Mesenchymal stem cell (in vitro differentiated cells and primary cell): ENCODE measurements at regions not wholly inside any gene's neighbourhood (a gene's known extent, or its start where the extent isn't known, plus 50 kb on each side); places are given as distances from the start of the nearest gene placed in this dataset.

ENCODE experiments used
- DNase-seq: peaks from one replicate; pipeline ENCODE4 v3.0.0-alpha.2; 2013
- H2AFZ ChIP-seq: one replicate; pipeline ENCODE4 v1.6.1; 2013; ENCODE audit warnings: low read depth, mild to moderate bottlenecking, control low read depth, inconsistent platforms, low read length, moderate library complexity
- H2AK5ac ChIP-seq: 2 replicates; pipeline ENCODE4 v1.6.1; 2013; ENCODE audit warnings: low read length, moderate library complexity, mild to moderate bottlenecking, inconsistent platforms; ENCODE audit not compliant: severe bottlenecking
- H2BK120ac ChIP-seq: one replicate; pipeline ENCODE4 v1.6.1; 2013; ENCODE audit warnings: low read depth, mild to moderate bottlenecking, inconsistent platforms, low read length, moderate library complexity
- H2BK12ac ChIP-seq, 2 experiments: one replicate each; pipeline ENCODE4 v1.6.1; 2013; ENCODE audit warnings: inconsistent platforms in 2 of 2, low read length in 2 of 2, mild to moderate bottlenecking in 2 of 2, moderate library complexity in 2 of 2, control low read depth in 1 of 2
- H2BK15ac ChIP-seq: one replicate; pipeline ENCODE4 v1.6.1; 2013; ENCODE audit warnings: mild to moderate bottlenecking, low read depth, inconsistent platforms; ENCODE audit not compliant: poor library complexity, severe bottlenecking
- H2BK5ac ChIP-seq: 2 replicates; pipeline ENCODE4 v1.6.1; 2013; ENCODE audit warnings: low read depth, mild to moderate bottlenecking, low read length, control low read depth, inconsistent platforms; ENCODE audit not compliant: poor library complexity, severe bottlenecking
- H3K14ac ChIP-seq, 2 experiments: one replicate each; pipeline ENCODE4 v1.6.1; 2013; ENCODE audit warnings: inconsistent platforms in 2 of 2, low read length in 2 of 2, control low read depth in 1 of 2, mild to moderate bottlenecking in 1 of 2, moderate library complexity in 1 of 2
- H3K18ac ChIP-seq, 2 experiments: one replicate each; pipeline ENCODE4 v1.6.1; 2013; ENCODE audit warnings: inconsistent platforms in 2 of 2, low read length in 2 of 2, control low read depth in 1 of 2, low read depth in 1 of 2, mild to moderate bottlenecking in 1 of 2
- H3K23ac ChIP-seq, 2 experiments: one replicate each; pipeline ENCODE4 v1.6.1; 2013; ENCODE audit warnings: inconsistent platforms in 2 of 2, low read length in 2 of 2, mild to moderate bottlenecking in 2 of 2, moderate library complexity in 2 of 2, control low read depth in 1 of 2
- H3K27ac ChIP-seq: 2 replicates; pipeline ENCODE4 v1.5.1; 2013; ENCODE audit warnings: mild to moderate bottlenecking, moderate library complexity, low read length, control low read depth, inconsistent platforms; ENCODE audit not compliant: poor library complexity, severe bottlenecking
- H3K27me3 ChIP-seq, 2 experiments: 2 replicates each; pipeline versions ENCODE4 v1.6.1 to v1.7.0; 2013; ENCODE audit warnings: low read length in 2 of 2, mild to moderate bottlenecking in 2 of 2, moderate library complexity in 2 of 2, control low read depth in 1 of 2, inconsistent platforms in 1 of 2; ENCODE audit not compliant: control insufficient read depth in 1 of 2, insufficient read depth in 1 of 2
- H3K36me3 ChIP-seq, 2 experiments: 2 replicates each; pipeline versions ENCODE4 v1.6.1 to v1.7.0; 2013; ENCODE audit warnings: low read length in 2 of 2, control low read depth in 1 of 2, inconsistent platforms in 1 of 2, low read depth in 1 of 2, mild to moderate bottlenecking in 1 of 2; ENCODE audit not compliant: insufficient read depth in 2 of 2, control insufficient read depth in 1 of 2
- H3K4ac ChIP-seq, 2 experiments: one replicate each; pipeline ENCODE4 v1.6.1; 2013; ENCODE audit warnings: inconsistent platforms in 2 of 2, low read length in 2 of 2, mild to moderate bottlenecking in 2 of 2, moderate library complexity in 2 of 2, control low read depth in 1 of 2, low read depth in 1 of 2
- H3K4me1 ChIP-seq: 2 replicates; pipeline ENCODE4 v1.6.1; 2013; ENCODE audit warnings: low read depth, low read length, control low read depth; ENCODE audit not compliant: control insufficient read depth, insufficient read depth
- H3K4me2 ChIP-seq: 2 replicates; pipeline ENCODE4 v1.6.1; 2013; ENCODE audit warnings: low read length, mild to moderate bottlenecking, inconsistent platforms; ENCODE audit not compliant: poor library complexity, severe bottlenecking
- H3K4me3 ChIP-seq, 2 experiments: 2 replicates each; pipeline versions ENCODE4 v1.5.1 to v1.7.0; 2013; ENCODE audit warnings: low read length in 2 of 2, mild to moderate bottlenecking in 2 of 2, control low read depth in 1 of 2, low read depth in 1 of 2; ENCODE audit not compliant: insufficient read depth in 1 of 2
- H3K79me1 ChIP-seq: replicated peaks from 2 replicates; pipeline ENCODE4 v1.6.1; 2013; ENCODE audit warnings: mild to moderate bottlenecking, control low read depth, low read length, inconsistent platforms; ENCODE audit not compliant: poor library complexity, severe bottlenecking
- H3K9ac ChIP-seq: 2 replicates; pipeline ENCODE4 v1.7.0; 2013; ENCODE audit warnings: mild to moderate bottlenecking, low read length, moderate library complexity
- H3K9me3 ChIP-seq: 2 replicates; pipeline ENCODE4 v1.7.0; 2013; ENCODE audit warnings: mild to moderate bottlenecking, low read length; ENCODE audit not compliant: control insufficient read depth
- H4K8ac ChIP-seq: one replicate; pipeline ENCODE4 v1.6.1; 2013; ENCODE audit warnings: inconsistent platforms, mild to moderate bottlenecking, low read length, moderate library complexity
- H4K91ac ChIP-seq: one replicate; pipeline ENCODE4 v1.6.1; 2013; ENCODE audit warnings: mild to moderate bottlenecking, low read length, inconsistent platforms
- WGBS: methylation state at CpG from one replicate; pipeline ENCODE4 v1.1.7; 2013; ENCODE audit warnings: mixed read lengths; 5-methylcytosine and 5-hydroxymethylcytosine counted together

DNA sequence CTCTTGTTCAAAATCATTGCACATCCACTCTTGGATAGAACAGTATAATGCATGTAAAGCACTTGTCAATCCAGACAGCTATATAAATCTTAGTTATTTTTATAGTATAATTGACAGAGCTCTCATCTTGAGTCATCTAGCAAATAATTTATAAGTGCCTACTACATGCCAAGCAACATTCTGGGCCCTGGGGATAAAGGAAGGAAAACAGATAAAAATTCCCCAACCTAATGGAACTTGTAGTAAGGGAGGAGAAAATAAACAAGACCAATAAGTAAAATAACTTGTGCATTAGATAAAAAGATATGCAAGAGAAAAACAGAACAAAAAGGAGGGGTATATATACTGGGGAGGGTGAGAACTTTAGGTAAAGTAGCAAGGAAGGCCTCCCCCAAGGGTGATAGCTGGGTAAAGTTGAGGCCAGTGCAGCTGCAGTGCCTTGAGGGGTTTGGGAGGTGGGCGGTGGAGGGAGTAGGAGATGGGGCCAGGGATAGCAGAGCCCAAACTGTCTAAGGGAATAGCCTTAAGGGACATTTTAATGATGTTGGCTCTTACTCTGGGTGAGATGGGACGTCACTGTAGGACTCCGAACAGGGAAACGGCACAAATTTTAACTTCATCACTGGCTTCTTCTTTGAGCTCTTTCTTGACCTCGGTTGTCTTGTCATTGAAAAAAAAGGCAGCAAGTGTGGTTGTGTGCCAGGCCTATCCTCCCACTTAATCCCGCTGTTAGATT is 79.3 kb upstream of the SEC61G start:
- Histone ChIP-seq H2BK120ac (no peak overlapping the region), H3K27me3 (no peaks in the 10 kb centered on the region), H2AFZ (no peak overlapping the region), H3K14ac (no peak overlapping the region), H3K79me1 (no peaks in the 10 kb centered on the region), H2BK12ac (no peak overlapping the region), H3K18ac (no peak overlapping the region), H3K4me3 (no peak overlapping the region), H3K36me3 (peaks cover 0 to 3% of the 10 kb centered on the region in 2 experiments), H4K8ac (no peak overlapping the region), H2BK5ac (no peak overlapping the region), H3K4me1 (peaks cover 5% of the 10 kb centered on the region), H3K9ac (no peak overlapping the region), H3K4me2 (no peak overlapping the region), H3K4ac (no peak overlapping the region), H2BK15ac (no peak overlapping the region), H3K23ac (no peak overlapping the region), H4K91ac (no peak overlapping the region), H2AK5ac (no peak overlapping the region), H3K9me3 (no peaks in the 10 kb centered on the region), H3K27ac (no peak overlapping the region)
- DNase-seq: no peak
- 92% methylated on average over 6 of the region's 6 CpGs for WGBS

DNA sequence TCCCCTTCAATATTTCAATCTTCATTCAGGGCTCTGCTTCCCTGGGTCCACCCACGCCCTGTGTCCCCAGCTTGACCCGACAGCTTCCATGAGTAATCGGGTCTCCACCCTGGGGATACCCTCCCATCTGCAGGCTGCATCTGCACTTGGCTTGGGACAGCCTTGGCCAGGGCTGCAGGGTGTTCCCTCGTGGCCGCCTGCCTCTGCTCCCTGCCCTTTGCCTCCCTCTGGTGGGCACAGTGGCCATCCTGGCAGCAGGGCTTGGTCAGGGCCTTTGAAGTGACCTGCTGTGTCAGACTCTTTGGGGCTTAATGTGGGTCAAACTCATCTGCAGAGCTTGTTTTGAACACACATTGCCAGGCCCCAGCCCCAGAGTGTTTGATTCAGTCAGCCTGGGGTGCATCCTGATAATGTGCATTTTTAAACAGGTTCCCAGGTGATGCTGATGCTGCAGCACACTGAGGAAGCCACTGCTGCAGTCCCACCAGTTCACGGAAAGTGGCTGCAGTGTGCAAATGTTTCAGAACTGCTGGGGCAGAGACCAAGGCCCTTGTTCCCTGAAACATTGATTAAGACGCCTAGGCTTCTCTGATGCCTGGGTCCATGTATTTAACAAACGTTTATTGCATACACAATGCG is 80.7 kb upstream of the SEC61G start:
- H2BK5ac ChIP-seq: no peak overlapping the region
- H4K8ac ChIP-seq: no peak overlapping the region
- no peaks in the 10 kb centered on the region for H3K9me3 ChIP-seq

DNA sequence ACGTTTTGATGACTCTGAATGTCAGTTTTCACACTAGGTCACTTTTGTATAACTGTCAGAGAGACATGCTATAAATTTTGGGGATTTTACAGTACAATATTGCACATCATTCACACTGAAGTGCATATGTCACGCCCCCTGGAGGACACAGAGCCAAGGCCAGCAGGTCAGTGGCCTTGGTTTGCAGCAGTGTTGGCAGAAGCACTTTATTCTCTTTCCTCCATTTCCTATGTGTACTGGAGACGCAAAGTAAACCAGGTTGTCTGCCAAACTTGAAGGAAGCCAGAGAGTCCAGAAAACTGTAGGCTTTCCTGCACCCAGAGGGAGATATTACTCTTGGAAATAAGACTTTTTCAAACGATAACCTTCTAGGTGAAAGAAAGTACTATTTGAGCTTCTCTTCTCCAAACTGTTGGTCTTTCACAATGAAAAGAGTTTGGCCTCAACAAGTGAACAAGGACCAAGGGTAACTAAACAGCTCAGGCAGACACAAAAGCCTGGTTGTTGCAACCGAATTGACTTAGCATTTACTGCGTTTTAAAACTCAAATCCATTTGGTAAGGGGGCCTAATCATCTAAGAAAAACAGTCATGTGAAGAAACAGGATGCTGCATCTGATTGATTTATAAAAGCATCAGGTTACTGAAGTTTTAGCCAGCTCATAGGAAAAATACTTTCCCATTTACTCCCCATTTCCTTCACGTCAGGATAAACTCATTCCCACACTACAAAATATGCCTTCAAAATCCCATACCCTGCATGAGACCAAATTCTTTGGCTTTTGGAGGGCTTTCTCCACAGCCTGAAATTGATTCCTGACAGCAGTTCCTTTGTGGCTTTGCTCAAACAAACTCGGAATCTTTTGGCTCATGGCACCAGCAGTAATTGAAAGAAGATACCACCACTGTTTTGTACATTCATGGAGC is 83.0 kb upstream of the SEC61G start:
- no peak overlapping the region for H3K18ac ChIP-seq
- 63% methylated on average over 7 of the region's 8 CpGs for WGBS
- H4K91ac ChIP-seq: no peak overlapping the region

More for the DNA sequence above, 80.7 kb upstream of the SEC61G start:
- no peak overlapping the region for H3K4me2 ChIP-seq
- DNase-seq: peak; percentile 36
- H2BK12ac ChIP-seq: peak overlapping the region in 1 of 2 experiments; percentile 24
- H3K18ac ChIP-seq: peak overlapping the region in 1 of 2 experiments; percentile 73
- H3K36me3 ChIP-seq: peaks cover 0 to 3% of the 10 kb centered on the region in 2 experiments
- peak overlapping the region; percentile 6 for H3K9ac ChIP-seq
- peaks cover 5% of the 10 kb centered on the region for H3K4me1 ChIP-seq
- H2AK5ac ChIP-seq: no peak overlapping the region
- no peak overlapping the region for H3K23ac ChIP-seq
- H3K79me1 ChIP-seq: no peaks in the 10 kb centered on the region
- no peak overlapping the region for H2AFZ ChIP-seq
- no peak overlapping the region for H3K4me3 ChIP-seq
- H3K4ac ChIP-seq: no peak overlapping the region
- 71% methylated on average over 9 of the region's 9 CpGs for WGBS
- H2BK15ac ChIP-seq: no peak overlapping the region
- peak overlapping the region in 1 of 2 experiments; percentile 41 for H3K14ac ChIP-seq
- no peaks in the 10 kb centered on the region for H3K27me3 ChIP-seq
- H2BK120ac ChIP-seq: no peak overlapping the region
- no peak overlapping the region for H3K27ac ChIP-seq
- no peak overlapping the region for H4K91ac ChIP-seq

More for the DNA sequence above, 83.0 kb upstream of the SEC61G start:
- no peaks in the 10 kb centered on the region for H3K9me3 ChIP-seq
- H3K36me3 ChIP-seq: peaks cover 0 to 3% of the 10 kb centered on the region in 2 experiments
- H2BK120ac ChIP-seq: no peak overlapping the region
- H3K14ac ChIP-seq: no peak overlapping the region
- peak overlapping the region; percentile 37 for H3K9ac ChIP-seq
- no peak overlapping the region for H2BK5ac ChIP-seq
- no peak overlapping the region for H3K23ac ChIP-seq
- H3K27ac ChIP-seq: no peak overlapping the region
- no peak overlapping the region for H3K4ac ChIP-seq
- no peak overlapping the region for H4K8ac ChIP-seq
- H2AK5ac ChIP-seq: no peak overlapping the region
- no peaks in the 10 kb centered on the region for H3K79me1 ChIP-seq
- H2BK15ac ChIP-seq: no peak overlapping the region
- no peak overlapping the region for H2BK12ac ChIP-seq
- H3K4me3 ChIP-seq: peak overlapping the region in 1 of 2 experiments; percentile 9
- no peak overlapping the region for H2AFZ ChIP-seq
- DNase-seq: peak; percentile 11
- no peak overlapping the region for H3K4me2 ChIP-seq
- peaks cover 5% of the 10 kb centered on the region for H3K4me1 ChIP-seq
- H3K27me3 ChIP-seq: no peaks in the 10 kb centered on the region
